AG09309 (cell line): ENCODE measurements at regions not wholly inside any gene's neighbourhood (a gene's known extent, or its start where the extent isn't known, plus 50 kb on each side); places are given as distances from the start of the nearest gene placed in this dataset.

Experiments used
- DNase-seq: peaks from one replicate; pipeline ENCODE4 v3.0.0-alpha.2; 2010; ENCODE audit warnings: low read depth
- H3K4me3 ChIP-seq: 2 replicates; pipeline ENCODE4 v1.5.1; 2011; ENCODE audit warnings: mild to moderate bottlenecking, low read depth, low read length, moderate library complexity; ENCODE audit not compliant: control insufficient read depth
- CTCF ChIP-seq: IDR thresholded peaks from 2 replicates; pipeline ENCODE4 v1.5.1; 2011; ENCODE audit warnings: mild to moderate bottlenecking, low read depth, low read length, inconsistent platforms; ENCODE audit not compliant: insufficient read depth, control insufficient read depth; ENCODE audit errors: missing control alignments

- no peak for DNase-seq
- TF ChIP-seq CTCF, result no peak
- H3K4me3 ChIP-seq, result no peak overlapping the region
Measured at GRCh38 chr4:83191026-83191425, 76.5 kb upstream of the PLAC8 start.

GRCh38 chr4:83189631-83190136, 75.2 kb upstream of the PLAC8 start:
- no peak overlapping the region for H3K4me3 ChIP-seq
- DNase-seq, result no peak
- TF ChIP-seq CTCF, result peak; percentile 2

GRCh38 chr4:83180431-83180968, 66.0 kb upstream of the PLAC8 start:
- DNase-seq, result no peak
- no peak for TF ChIP-seq CTCF
- no peak overlapping the region for H3K4me3 ChIP-seq

- no peak for TF ChIP-seq CTCF
Measured at GRCh38 chr4:83179205-83179604, 64.7 kb upstream of the PLAC8 start.

GRCh38 chr4:83178029-83178428, 63.5 kb upstream of the PLAC8 start:
- DNase-seq, result no peak
- TF ChIP-seq CTCF, result no peak
- H3K4me3 ChIP-seq, result no peak overlapping the region

More at GRCh38 chr4:83179205-83179604, 64.7 kb upstream of the PLAC8 start:
- no peak for DNase-seq
- H3K4me3 ChIP-seq, result no peak overlapping the region

GRCh38 chr4:83177182-83177581, 62.7 kb upstream of the PLAC8 start:
- no peak for DNase-seq
- no peak for TF ChIP-seq CTCF

More at GRCh38 chr4:83177182-83177581, 62.7 kb upstream of the PLAC8 start:
- no peak overlapping the region for H3K4me3 ChIP-seq
